ENCODE measurements at regions not wholly inside any gene's neighbourhood (a gene's known extent, or its start where the extent isn't known, plus 50 kb on each side); places are given as distances from the start of the nearest gene placed in this dataset.
"Not testable (repeated sequence)": the region's sequence is repeated elsewhere in the genome, so short reads cannot be mapped to it uniquely, and the experiment has no call there.

- H3K27ac ChIP-seq (ENCODE audit: low read depth in 2 of 2, low read length in 2 of 2), result no peak overlapping the region
- intact Hi-C loops (cut with DNase I), result no loop called here
- no peak for TF ChIP-seq CTCF (IDR thresholded peaks at IDR 0.05; ENCODE audit: borderline replicate concordance, extremely low read depth, insufficient read depth)
- H3K36me3 ChIP-seq (ENCODE audit: control insufficient read depth in 2 of 3, insufficient read depth in 3 of 3, low read length in 3 of 3), result no peaks in the 10 kb centered on the region
- no peak overlapping the region for H3K4me3 ChIP-seq (ENCODE audit: low read length in 3 of 3)
- no peaks in the 10 kb centered on the region for H3K27me3 ChIP-seq (ENCODE audit: control insufficient read depth, insufficient read depth, low read length)
- no peak for FAIRE-seq
- no peaks in the 10 kb centered on the region for H3K9me3 ChIP-seq (ENCODE audit: control insufficient read depth in 2 of 3, insufficient read depth in 1 of 3, low read length in 3 of 3)
- no peaks in the 10 kb centered on the region for H3K4me1 ChIP-seq (ENCODE audit: control insufficient read depth in 2 of 3, insufficient read depth in 2 of 3, low read depth in 1 of 3, low read length in 3 of 3)
- no peak overlapping the region for H3K9ac ChIP-seq (ENCODE audit: low read length in 3 of 3)
- DNase-seq, result no peak
Observed at GRCh38 chr7:109663806-109664205, 1094.1 kb downstream of the DNAJB9 start.

GRCh38 chr7:109687269-109687668, 1117.6 kb downstream of the DNAJB9 start:
- H3K4me1 ChIP-seq (ENCODE audit: control insufficient read depth in 2 of 3, insufficient read depth in 2 of 3, low read depth in 1 of 3, low read length in 3 of 3); H3K4me3 ChIP-seq (ENCODE audit: low read length in 3 of 3); H3K27ac ChIP-seq (ENCODE audit: low read depth in 2 of 2, low read length in 2 of 2); H3K9ac ChIP-seq (ENCODE audit: low read length in 3 of 3); H3K27me3 ChIP-seq (ENCODE audit: control insufficient read depth, insufficient read depth, low read length); DNase-seq; H3K9me3 ChIP-seq (ENCODE audit: control insufficient read depth in 2 of 3, insufficient read depth in 1 of 3, low read length in 3 of 3); FAIRE-seq; intact Hi-C loops (cut with DNase I); H3K36me3 ChIP-seq (ENCODE audit: control insufficient read depth in 2 of 3, insufficient read depth in 3 of 3, low read length in 3 of 3): not testable (repeated sequence)

- FAIRE-seq; intact Hi-C loops (cut with DNase I); H3K4me3 ChIP-seq (ENCODE audit: low read length in 3 of 3); H3K36me3 ChIP-seq (ENCODE audit: control insufficient read depth in 2 of 3, insufficient read depth in 3 of 3, low read length in 3 of 3); H3K27ac ChIP-seq (ENCODE audit: low read depth in 2 of 2, low read length in 2 of 2); H3K9me3 ChIP-seq (ENCODE audit: control insufficient read depth in 2 of 3, insufficient read depth in 1 of 3, low read length in 3 of 3); H3K9ac ChIP-seq (ENCODE audit: low read length in 3 of 3); H3K27me3 ChIP-seq (ENCODE audit: control insufficient read depth, insufficient read depth, low read length); H3K4me1 ChIP-seq (ENCODE audit: control insufficient read depth in 2 of 3, insufficient read depth in 2 of 3, low read depth in 1 of 3, low read length in 3 of 3): not testable (repeated sequence)
- DNase-seq, result peak in 1 of 5 donors; percentile 54
Observed at GRCh38 chr7:109692613-109693012, 1122.9 kb downstream of the DNAJB9 start.

GRCh38 chr7:109694149-109695071, 1124.7 kb downstream of the DNAJB9 start:
- H3K36me3 ChIP-seq (ENCODE audit: control insufficient read depth in 2 of 3, insufficient read depth in 3 of 3, low read length in 3 of 3), result no peaks in the 10 kb centered on the region
- H3K9ac ChIP-seq (ENCODE audit: low read length in 3 of 3), result no peak overlapping the region
- DNase-seq, result no peak
- intact Hi-C loops (cut with DNase I), result no loop called here
- no peaks in the 10 kb centered on the region for H3K4me1 ChIP-seq (ENCODE audit: control insufficient read depth in 2 of 3, insufficient read depth in 2 of 3, low read depth in 1 of 3, low read length in 3 of 3)
- no peaks in the 10 kb centered on the region for H3K27me3 ChIP-seq (ENCODE audit: control insufficient read depth, insufficient read depth, low read length)
- H3K4me3 ChIP-seq (ENCODE audit: low read length in 3 of 3), result no peak overlapping the region
- no peaks in the 10 kb centered on the region for H3K9me3 ChIP-seq (ENCODE audit: control insufficient read depth in 2 of 3, insufficient read depth in 1 of 3, low read length in 3 of 3)
- no peak overlapping the region for H3K27ac ChIP-seq (ENCODE audit: low read depth in 2 of 2, low read length in 2 of 2)
- FAIRE-seq, result no peak
- no peak for TF ChIP-seq CTCF (IDR thresholded peaks at IDR 0.05; ENCODE audit: borderline replicate concordance, extremely low read depth, insufficient read depth)
